ENCODE measurements at regions not wholly inside any gene's neighbourhood (a gene's known extent, or its start where the extent isn't known, plus 50 kb on each side); places are given as distances from the start of the nearest gene placed in this dataset.
"Not testable (repeated sequence)": the region's sequence is repeated elsewhere in the genome, so short reads cannot be mapped to it uniquely, and the experiment has no call there.

- H3K27ac ChIP-seq = no peak overlapping the region
- TF ChIP-seq CTCF (IDR thresholded peaks at IDR 0.05) = no peak
- no peak for TF ChIP-seq EP300 (IDR thresholded peaks at IDR 0.05)
- no peak for TF ChIP-seq POLR2AphosphoS5 (IDR thresholded peaks at IDR 0.05)
- TF ChIP-seq POLR2A (IDR thresholded peaks at IDR 0.05) = no peak
- no peaks in the 10 kb centered on the region for H3K4me1 ChIP-seq
- no peaks in the 10 kb centered on the region for H3K9me3 ChIP-seq
- no peaks in the 10 kb centered on the region for H3K36me3 ChIP-seq
- no peak overlapping the region for H3K4me3 ChIP-seq
- 83% methylated on average over 1 of the region's 1 CpG for WGBS
- H3K27me3 ChIP-seq = no peaks in the 10 kb centered on the region
- no peak for DNase-seq (ENCODE audit: low spot score in 2 of 2)
Observed at GRCh38 chr12:59398164-59398563, 197.7 kb upstream of the SLC16A7 start.

- no peaks in the 10 kb centered on the region for H3K4me1 ChIP-seq
- no peaks in the 10 kb centered on the region for H3K36me3 ChIP-seq
- no peaks in the 10 kb centered on the region for H3K9me3 ChIP-seq
- H3K27me3 ChIP-seq = no peaks in the 10 kb centered on the region
- WGBS = 86% methylated on average over 4 of the region's 4 CpGs
- H3K27ac ChIP-seq = no peak overlapping the region
- H3K4me3 ChIP-seq = no peak overlapping the region
- no peak for DNase-seq (ENCODE audit: low spot score in 2 of 2)
- no peak for TF ChIP-seq POLR2AphosphoS5 (IDR thresholded peaks at IDR 0.05)
- TF ChIP-seq EP300 (IDR thresholded peaks at IDR 0.05) = no peak
- no peak for TF ChIP-seq POLR2A (IDR thresholded peaks at IDR 0.05)
- TF ChIP-seq CTCF (IDR thresholded peaks at IDR 0.05) = no peak
Observed at GRCh38 chr12:59396919-59397318, 198.9 kb upstream of the SLC16A7 start.

GRCh38 chr12:59396519-59396918 lies 199.3 kb upstream of the SLC16A7 start:
- Histone ChIP-seq H3K27me3 (no peaks in the 10 kb centered on the region), H3K27ac (no peak overlapping the region), H3K4me3 (no peak overlapping the region), H3K4me1 (no peaks in the 10 kb centered on the region), H3K9me3 (no peaks in the 10 kb centered on the region), H3K36me3 (no peaks in the 10 kb centered on the region)
- TF ChIP-seq POLR2AphosphoS5 (IDR thresholded peaks at IDR 0.05) (no peak), POLR2A (IDR thresholded peaks at IDR 0.05) (no peak), CTCF (IDR thresholded peaks at IDR 0.05) (no peak), EP300 (IDR thresholded peaks at IDR 0.05) (no peak)
- DNase-seq (ENCODE audit: low spot score in 2 of 2) = no peak

- H3K36me3 ChIP-seq; H3K9me3 ChIP-seq; H3K27ac ChIP-seq; H3K27me3 ChIP-seq; H3K4me3 ChIP-seq; DNase-seq (ENCODE audit: low spot score in 2 of 2); H3K4me1 ChIP-seq: not testable (repeated sequence)
Observed at GRCh38 chr12:59395310-59395709, 200.5 kb upstream of the SLC16A7 start.

- H3K27me3 ChIP-seq = no peaks in the 10 kb centered on the region
- no peak overlapping the region for H3K27ac ChIP-seq
- TF ChIP-seq POLR2AphosphoS5 (IDR thresholded peaks at IDR 0.05) (no peak), POLR2A (IDR thresholded peaks at IDR 0.05) (no peak), EP300 (IDR thresholded peaks at IDR 0.05) (no peak), CTCF (IDR thresholded peaks at IDR 0.05) (no peak)
- H3K4me3 ChIP-seq = no peak overlapping the region
- H3K9me3 ChIP-seq = no peaks in the 10 kb centered on the region
- 73% methylated on average over 4 of the region's 4 CpGs for WGBS
- no peaks in the 10 kb centered on the region for H3K36me3 ChIP-seq
- H3K4me1 ChIP-seq = no peaks in the 10 kb centered on the region
- DNase-seq (ENCODE audit: low spot score in 2 of 2) = no peak
Observed at GRCh38 chr12:59393506-59393905, 202.3 kb upstream of the SLC16A7 start.

- 87% methylated on average over 3 of the region's 13 CpGs for WGBS
- Histone ChIP-seq H3K27me3 (no peaks in the 10 kb centered on the region), H3K9me3 (no peaks in the 10 kb centered on the region), H3K4me3 (no peak overlapping the region), H3K36me3 (no peaks in the 10 kb centered on the region), H3K4me1 (no peaks in the 10 kb centered on the region), H3K27ac (no peak overlapping the region)
- no peak for DNase-seq (ENCODE audit: low spot score in 2 of 2)
- TF ChIP-seq POLR2A (IDR thresholded peaks at IDR 0.05) (no peak), EP300 (IDR thresholded peaks at IDR 0.05) (no peak), POLR2AphosphoS5 (IDR thresholded peaks at IDR 0.05) (no peak), CTCF (IDR thresholded peaks at IDR 0.05) (no peak)
Observed at GRCh38 chr12:59389968-59390576, 205.8 kb upstream of the SLC16A7 start.
